ENCODE measurements at regions not wholly inside any gene's neighbourhood (a gene's known extent, or its start where the extent isn't known, plus 50 kb on each side); places are given as distances from the start of the nearest gene placed in this dataset.
"Not testable (repeated sequence)": the region's sequence is repeated elsewhere in the genome, so short reads cannot be mapped to it uniquely, and the experiment has no call there.

- TF ChIP-seq, protein P1, sequence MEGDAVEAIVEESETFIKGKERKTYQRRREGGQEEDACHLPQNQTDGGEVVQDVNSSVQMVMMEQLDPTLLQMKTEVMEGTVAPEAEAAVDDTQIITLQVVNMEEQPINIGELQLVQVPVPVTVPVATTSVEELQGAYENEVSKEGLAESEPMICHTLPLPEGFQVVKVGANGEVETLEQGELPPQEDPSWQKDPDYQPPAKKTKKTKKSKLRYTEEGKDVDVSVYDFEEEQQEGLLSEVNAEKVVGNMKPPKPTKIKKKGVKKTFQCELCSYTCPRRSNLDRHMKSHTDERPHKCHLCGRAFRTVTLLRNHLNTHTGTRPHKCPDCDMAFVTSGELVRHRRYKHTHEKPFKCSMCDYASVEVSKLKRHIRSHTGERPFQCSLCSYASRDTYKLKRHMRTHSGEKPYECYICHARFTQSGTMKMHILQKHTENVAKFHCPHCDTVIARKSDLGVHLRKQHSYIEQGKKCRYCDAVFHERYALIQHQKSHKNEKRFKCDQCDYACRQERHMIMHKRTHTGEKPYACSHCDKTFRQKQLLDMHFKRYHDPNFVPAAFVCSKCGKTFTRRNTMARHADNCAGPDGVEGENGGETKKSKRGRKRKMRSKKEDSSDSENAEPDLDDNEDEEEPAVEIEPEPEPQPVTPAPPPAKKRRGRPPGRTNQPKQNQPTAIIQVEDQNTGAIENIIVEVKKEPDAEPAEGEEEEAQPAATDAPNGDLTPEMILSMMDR (IDR thresholded peaks at IDR 0.05; ENCODE audit: control extremely low read depth, extremely low read depth, low read depth, missing control alignments) = no peak
- DNase-seq (ENCODE audit: extremely low spot score) = no peak
- ChIA-PET CTCF (interaction anchor here (1.2 kb wide), 1 partner anchor 87 kb away, joined by 3 read pairs; no protein-coding TSS in a partner anchor), POLR2A (no interaction called here)
Measured at GRCh38 chr6:78688668-78689067, 178.7 kb upstream of the IRAK1BP1 start.

DNA sequence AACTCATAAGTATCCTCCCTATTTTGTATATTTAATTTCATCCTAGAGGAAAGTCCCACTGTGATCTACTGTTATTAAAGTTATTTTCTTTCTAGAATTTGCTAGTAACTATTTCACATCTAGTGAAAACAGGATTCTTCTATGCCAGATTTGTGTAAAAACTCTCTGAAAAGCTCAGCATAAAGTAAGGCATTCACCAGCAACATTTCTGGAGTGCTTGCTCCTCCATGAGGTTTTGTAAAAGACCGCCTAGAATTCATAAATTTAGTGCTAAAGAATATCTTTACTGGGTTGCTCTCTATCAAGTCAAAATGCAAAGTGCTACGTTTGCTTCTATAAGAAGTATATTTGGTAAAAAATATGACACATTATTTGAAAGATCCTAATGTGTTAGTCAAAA, 173.5 kb upstream of the IRAK1BP1 start:
- no peak for DNase-seq (ENCODE audit: extremely low spot score)
- TF ChIP-seq, protein P1 (IDR thresholded peaks at IDR 0.05; ENCODE audit: control extremely low read depth, extremely low read depth, low read depth, missing control alignments) = no peak
- CTCF ChIA-PET = interaction anchor here (1.3 kb wide), 1 partner anchor 11 kb away, joined by 4 read pairs; no protein-coding TSS in a partner anchor
- POLR2A ChIA-PET = no interaction called here

DNA sequence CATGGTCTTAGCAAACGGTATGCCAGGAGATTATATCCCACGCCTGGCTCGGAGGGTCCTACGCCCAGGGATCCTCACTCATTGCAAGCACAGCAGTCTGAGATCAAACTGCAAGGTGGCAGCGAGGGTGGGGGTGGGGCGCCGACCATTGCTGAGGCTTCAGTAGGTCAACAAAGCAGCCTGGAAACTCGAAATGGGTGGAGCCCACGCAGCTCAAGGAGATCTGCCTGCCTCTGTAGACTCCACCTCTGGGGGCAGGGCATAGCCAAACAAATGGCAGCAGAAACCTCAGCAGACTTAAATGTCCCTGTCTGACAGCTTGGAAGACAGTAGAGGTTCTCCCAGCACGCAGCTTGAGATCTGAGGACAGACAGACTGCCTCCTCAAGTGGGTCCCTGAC, 172.7 kb upstream of the IRAK1BP1 start:
- POLR2A ChIA-PET; DNase-seq (ENCODE audit: extremely low spot score): not testable (repeated sequence)
- CTCF ChIA-PET = interaction anchor here (1.3 kb wide), 1 partner anchor 11 kb away, joined by 4 read pairs; no protein-coding TSS in a partner anchor

GRCh38 chr6:78700991-78701390, 166.4 kb upstream of the IRAK1BP1 start:
- ChIA-PET CTCF (no interaction called here), POLR2A (no interaction called here)
- no peak for DNase-seq (ENCODE audit: extremely low spot score)
- TF ChIP-seq, protein P1 (IDR thresholded peaks at IDR 0.05; ENCODE audit: control extremely low read depth, extremely low read depth, low read depth, missing control alignments) = no peak

- TF ChIP-seq, protein P1 (IDR thresholded peaks at IDR 0.05; ENCODE audit: control extremely low read depth, extremely low read depth, low read depth, missing control alignments) = no peak
- ChIA-PET CTCF (no interaction called here), POLR2A (no interaction called here)
- DNase-seq (ENCODE audit: extremely low spot score) = no peak
Measured at GRCh38 chr6:78701407-78701806, 165.9 kb upstream of the IRAK1BP1 start.

DNA sequence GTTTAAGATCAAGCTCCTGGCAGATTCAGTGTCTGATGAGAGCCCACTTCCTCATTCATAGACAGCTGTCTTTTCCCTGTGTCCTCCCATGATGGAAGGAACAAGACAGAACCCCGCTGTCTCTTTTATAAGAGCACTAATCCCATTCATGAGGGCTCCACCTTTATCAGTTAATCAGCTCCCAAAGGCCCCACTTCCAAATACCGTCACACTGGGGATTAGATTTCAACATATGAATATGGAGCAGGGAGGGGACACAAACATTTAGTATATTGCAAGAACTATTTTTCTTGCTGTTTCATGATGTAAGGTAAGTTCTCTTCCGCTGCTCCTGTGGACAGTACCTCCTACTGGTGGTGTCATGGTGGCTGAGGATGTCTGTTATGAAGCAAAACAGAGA, 158.3 kb upstream of the IRAK1BP1 start:
- no peak for DNase-seq (ENCODE audit: extremely low spot score)
- POLR2A ChIA-PET = no interaction called here
- TF ChIP-seq, protein P1 (IDR thresholded peaks at IDR 0.05; ENCODE audit: control extremely low read depth, extremely low read depth, low read depth, missing control alignments) = no peak
- CTCF ChIA-PET = no interaction called here

GRCh38 chr6:78713564-78713963, 153.8 kb upstream of the IRAK1BP1 start:
- TF ChIP-seq, protein P1 (IDR thresholded peaks at IDR 0.05; ENCODE audit: control extremely low read depth, extremely low read depth, low read depth, missing control alignments) = no peak
- ChIA-PET POLR2A (no interaction called here), CTCF (no interaction called here)
- DNase-seq (ENCODE audit: extremely low spot score) = no peak
